ENCODE measurements at regions not wholly inside any gene's neighbourhood (a gene's known extent, or its start where the extent isn't known, plus 50 kb on each side); places are given as distances from the start of the nearest gene placed in this dataset.
A peak's percentile ranks its signal among the peaks of the same experiment; 100 is the strongest.

- TF ChIP-seq, protein P1, sequence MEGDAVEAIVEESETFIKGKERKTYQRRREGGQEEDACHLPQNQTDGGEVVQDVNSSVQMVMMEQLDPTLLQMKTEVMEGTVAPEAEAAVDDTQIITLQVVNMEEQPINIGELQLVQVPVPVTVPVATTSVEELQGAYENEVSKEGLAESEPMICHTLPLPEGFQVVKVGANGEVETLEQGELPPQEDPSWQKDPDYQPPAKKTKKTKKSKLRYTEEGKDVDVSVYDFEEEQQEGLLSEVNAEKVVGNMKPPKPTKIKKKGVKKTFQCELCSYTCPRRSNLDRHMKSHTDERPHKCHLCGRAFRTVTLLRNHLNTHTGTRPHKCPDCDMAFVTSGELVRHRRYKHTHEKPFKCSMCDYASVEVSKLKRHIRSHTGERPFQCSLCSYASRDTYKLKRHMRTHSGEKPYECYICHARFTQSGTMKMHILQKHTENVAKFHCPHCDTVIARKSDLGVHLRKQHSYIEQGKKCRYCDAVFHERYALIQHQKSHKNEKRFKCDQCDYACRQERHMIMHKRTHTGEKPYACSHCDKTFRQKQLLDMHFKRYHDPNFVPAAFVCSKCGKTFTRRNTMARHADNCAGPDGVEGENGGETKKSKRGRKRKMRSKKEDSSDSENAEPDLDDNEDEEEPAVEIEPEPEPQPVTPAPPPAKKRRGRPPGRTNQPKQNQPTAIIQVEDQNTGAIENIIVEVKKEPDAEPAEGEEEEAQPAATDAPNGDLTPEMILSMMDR (IDR thresholded peaks at IDR 0.05; ENCODE audit: control insufficient read depth, extremely low read depth, insufficient read depth): no peak
- H3K4me3 ChIP-seq (ENCODE audit: low read depth, low read length): no peak overlapping the region
- no peak for DNase-seq (ENCODE audit: low read depth)
Measured at GRCh38 chr3:106642161-106642560, 735.1 kb upstream of the CCDC54 start.

GRCh38 chr3:106643684-106644161 is 733.5 kb upstream of the CCDC54 start:
- H3K4me3 ChIP-seq (ENCODE audit: low read depth, low read length): no peak overlapping the region
- DNase-seq (ENCODE audit: low read depth): no peak
- TF ChIP-seq, protein P1 (IDR thresholded peaks at IDR 0.05; ENCODE audit: control insufficient read depth, extremely low read depth, insufficient read depth): no peak

DNA sequence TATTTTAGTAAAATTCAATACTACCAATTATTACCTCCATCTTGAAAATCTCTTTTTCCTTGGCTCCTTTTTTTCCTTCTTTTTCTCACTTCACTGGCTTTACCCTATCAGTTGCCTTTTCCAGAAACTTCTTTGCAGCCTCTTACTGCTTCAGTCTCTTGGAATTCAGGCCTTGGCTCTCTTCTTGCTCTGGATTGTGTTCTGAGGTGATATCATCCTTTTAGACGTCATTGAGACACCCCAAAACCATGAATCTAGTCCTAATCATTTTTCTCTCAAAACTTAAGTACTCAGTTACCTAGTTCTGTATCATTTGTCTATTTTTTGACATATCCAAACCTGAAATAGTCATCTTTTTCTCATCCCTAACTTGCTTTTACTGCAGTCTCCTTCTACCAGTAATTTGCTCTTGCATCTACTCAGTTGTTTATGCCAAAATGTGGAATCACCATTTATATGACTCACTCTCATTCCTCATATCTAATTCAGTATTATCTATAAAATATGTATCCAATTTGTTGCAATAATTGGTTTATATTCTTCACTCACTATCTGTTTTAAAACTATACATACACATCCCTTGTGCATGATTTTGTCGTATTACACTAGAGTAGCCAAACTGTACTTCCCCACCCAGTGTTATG is 703.2 kb upstream of the CCDC54 start:
- no peak overlapping the region for H3K4me3 ChIP-seq (ENCODE audit: low read depth, low read length)
- DNase-seq (ENCODE audit: low read depth): no peak
- TF ChIP-seq, protein P1 (IDR thresholded peaks at IDR 0.05; ENCODE audit: control insufficient read depth, extremely low read depth, insufficient read depth): no peak

DNA sequence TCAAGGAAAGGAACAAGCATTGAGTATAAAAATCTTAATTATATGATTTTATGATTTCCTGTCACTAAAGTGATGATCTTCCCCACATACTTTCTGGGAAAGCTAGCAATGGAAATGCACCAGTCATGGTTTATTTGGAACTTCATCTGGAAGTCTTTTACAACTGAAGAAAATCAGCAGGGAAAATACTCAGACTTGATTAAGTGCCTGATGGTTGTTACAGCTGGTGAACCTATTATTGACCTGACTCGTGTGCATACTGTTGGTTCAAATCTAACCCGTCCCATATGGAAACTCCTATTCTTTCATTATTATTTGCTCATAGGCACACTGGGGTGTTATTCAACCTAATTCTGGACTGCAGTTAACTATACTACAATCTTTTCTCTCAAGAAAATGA is 701.8 kb upstream of the CCDC54 start:
- TF ChIP-seq, protein P1 (IDR thresholded peaks at IDR 0.05; ENCODE audit: control insufficient read depth, extremely low read depth, insufficient read depth): no peak
- DNase-seq (ENCODE audit: low read depth): no peak
- H3K4me3 ChIP-seq (ENCODE audit: low read depth, low read length): no peak overlapping the region

- TF ChIP-seq, protein P1 (IDR thresholded peaks at IDR 0.05; ENCODE audit: control insufficient read depth, extremely low read depth, insufficient read depth): no peak
- peak overlapping the region; percentile 10; the same call in 1 of the 2 replicates for H3K4me3 ChIP-seq (ENCODE audit: low read depth, low read length)
- peak; percentile 94 for DNase-seq (ENCODE audit: low read depth)
Measured at GRCh38 chr3:106678657-106679390, 698.4 kb upstream of the CCDC54 start.

DNA sequence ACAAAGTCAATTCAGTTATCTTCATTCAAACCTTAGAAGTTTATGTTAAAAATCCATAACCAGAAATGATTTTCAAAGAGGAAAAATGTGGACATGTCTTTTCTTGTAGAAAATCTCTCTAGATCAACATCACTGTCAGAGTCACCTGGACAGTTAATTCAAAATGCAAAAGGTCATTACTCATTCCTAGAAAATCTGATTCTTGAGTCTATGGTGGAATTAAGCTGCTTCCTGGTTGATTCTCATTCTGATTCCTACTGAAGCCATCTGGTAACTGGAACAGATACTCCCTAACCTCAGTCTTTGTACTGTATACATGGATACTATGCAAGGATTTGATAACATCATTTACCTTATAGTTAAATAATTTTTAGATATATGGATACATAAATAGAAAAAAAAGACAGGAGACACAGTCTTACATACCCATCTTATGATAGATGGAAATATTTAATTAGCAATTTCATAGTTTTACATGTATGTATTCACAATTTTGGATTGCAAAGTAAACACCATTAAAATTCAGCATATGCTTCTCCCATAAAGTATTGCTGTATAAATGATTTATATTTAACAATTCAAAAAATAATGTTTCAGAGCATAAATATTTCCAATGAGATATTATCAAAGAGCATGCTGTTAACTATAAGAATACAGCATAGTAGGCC is 693.2 kb upstream of the CCDC54 start:
- TF ChIP-seq, protein P1 (IDR thresholded peaks at IDR 0.05; ENCODE audit: control insufficient read depth, extremely low read depth, insufficient read depth): no peak
- DNase-seq (ENCODE audit: low read depth): no peak
- no peak overlapping the region for H3K4me3 ChIP-seq (ENCODE audit: low read depth, low read length)

Data from LNCaP clone FGC (cell line).